PC-9 (cell line): ENCODE measurements at regions not wholly inside any gene's neighbourhood (a gene's known extent, or its start where the extent isn't known, plus 50 kb on each side); places are given as distances from the start of the nearest gene placed in this dataset.

Source experiments
- BruUV-seq: library from RNA; stranded (reverse); fragments of 400-500 nt; replicated peaks from 2 replicates; lab custom pipeline; 2021; lab: Mats Ljungman, UMichigan
- CTCF ChIA-PET: fragments of 300-600 bp; sonication (Branson Sonifier 250); formaldehyde crosslinking; loops from one replicate; lab custom pipeline; 2022; ENCODE audit warnings: antibody characterized with exemption; lab: Charles Lee
- POLR2A ChIA-PET: fragments of 300-600 bp; sonication (Branson Sonifier 250); formaldehyde crosslinking; loops from one replicate; lab custom pipeline; 2022; ENCODE audit warnings: antibody characterized with exemption; ENCODE audit not compliant: unreplicated experiment; lab: Charles Lee
- DNase-seq, 2 experiments: peaks; one replicate each; pipeline versions ENCODE4 v3.0.0 to v3.0.0-alpha.2; 2015 to 2022; ENCODE audit warnings: mixed read lengths in 1 of 2
- H2AFZ ChIP-seq: fragments of 200-600 bp; sonication (generic); 2 replicates; pipeline ENCODE4 v1.8.1; 2017; ENCODE audit warnings: antibody characterized with exemption
- H3F3A ChIP-seq: fragments of 200-600 bp; sonication (generic); 2 replicates; pipeline ENCODE4 v1.8.1; 2017; ENCODE audit warnings: antibody characterized with exemption, mild to moderate bottlenecking, low read depth; ENCODE audit not compliant: insufficient read depth
- H3K27ac ChIP-seq: fragments of 200-600 bp; sonication (generic); 2 replicates; pipeline ENCODE4 v1.6.1; 2016; ENCODE audit warnings: mixed run types
- H3K27me3 ChIP-seq: fragments of 200-600 bp; sonication (generic); 2 replicates; pipeline ENCODE4 v1.6.1; 2016; ENCODE audit warnings: low read depth, mixed run types; ENCODE audit not compliant: insufficient read depth
- H3K36me3 ChIP-seq: fragments of 200-600 bp; sonication (generic); 2 replicates; pipeline ENCODE4 v1.6.1; 2016; ENCODE audit warnings: low read depth, mixed run types
- H3K4me1 ChIP-seq: fragments of 200-600 bp; sonication (generic); replicated peaks from 2 replicates; pipeline ENCODE4 v1.6.1; 2016; ENCODE audit warnings: mixed run types; ENCODE audit not compliant: insufficient read depth
- H3K4me2 ChIP-seq: fragments of 200-600 bp; sonication (generic); 2 replicates; pipeline ENCODE4 v1.6.1; 2017; ENCODE audit warnings: mixed run types
- H3K4me3 ChIP-seq: fragments of 200-600 bp; sonication (generic); 2 replicates; pipeline ENCODE4 v1.6.1; 2016; ENCODE audit warnings: mixed run types
- H3K79me2 ChIP-seq: fragments of 200-600 bp; sonication (generic); 2 replicates; pipeline ENCODE4 v1.6.1; 2017; ENCODE audit warnings: low read depth, mixed run types
- H3K9me2 ChIP-seq: fragments of 200-600 bp; sonication (generic); 2 replicates; pipeline ENCODE4 v1.8.1; 2017; ENCODE audit warnings: mild to moderate bottlenecking; ENCODE audit not compliant: insufficient read depth
- H3K9me3 ChIP-seq: fragments of 200-600 bp; sonication (generic); 2 replicates; pipeline ENCODE4 v1.8.1; 2016; ENCODE audit warnings: low read depth; ENCODE audit not compliant: insufficient read depth
- H4K20me1 ChIP-seq: fragments of 200-600 bp; sonication (generic); 2 replicates; pipeline ENCODE4 v1.8.1; 2017; ENCODE audit not compliant: insufficient read depth
- CTCF ChIP-seq: fragments of 200-600 bp; sonication (generic); conservative IDR thresholded peaks from 2 replicates; pipeline ENCODE4 v1.6.1; 2017; ENCODE audit warnings: mixed run types, antibody characterized with exemption, mild to moderate bottlenecking, moderate library complexity
- EZH2 ChIP-seq: fragments of 200-600 bp; sonication (generic); IDR thresholded peaks from 2 replicates; pipeline ENCODE4 v1.8.0; 2017; ENCODE audit warnings: antibody characterized with exemption, low read depth
- intact Hi-C: fragments of 100-400 bp; cut with micrococcal nuclease; formaldehyde crosslinking; loops from one replicate; pipeline ENCODE4 v1.10.0; 2022; ENCODE audit not compliant: unreplicated experiment

- H2AFZ ChIP-seq, result no peak overlapping the region
- peaks cover 27% of the 10 kb centered on the region for H3K9me3 ChIP-seq
- CTCF ChIA-PET, result no interaction called here
- no peak overlapping the region for H3K4me2 ChIP-seq
- no peak overlapping the region for H3K27ac ChIP-seq
- no peak overlapping the region for H3K4me3 ChIP-seq
- H3F3A ChIP-seq, result no peaks in the 10 kb centered on the region
- no peaks in the 10 kb centered on the region for H3K27me3 ChIP-seq
- no peaks in the 10 kb centered on the region for H3K9me2 ChIP-seq
- H3K79me2 ChIP-seq, result no peaks in the 10 kb centered on the region
- no peaks in the 10 kb centered on the region for H4K20me1 ChIP-seq
- TF ChIP-seq EZH2 (no peak), CTCF (no peak)
- DNase-seq, result no peak
- POLR2A ChIA-PET, result no interaction called here
- BruUV-seq, result no TSS peak
- no peaks in the 10 kb centered on the region for H3K4me1 ChIP-seq
- H3K36me3 ChIP-seq, result no peaks in the 10 kb centered on the region
- intact Hi-C loops, result no loop called here
Measured at GRCh38 chr15:75143738-75144334, 57.8 kb upstream of the C15orf39 start.

- Histone ChIP-seq H3K36me3 (no peaks in the 10 kb centered on the region), H3K9me2 (no peaks in the 10 kb centered on the region), H3K9me3 (peaks cover 27% of the 10 kb centered on the region), H3K4me3 (no peak overlapping the region), H2AFZ (no peak overlapping the region), H3K27me3 (no peaks in the 10 kb centered on the region), H3F3A (peaks cover 7% of the 10 kb centered on the region), H3K79me2 (no peaks in the 10 kb centered on the region), H3K4me2 (no peak overlapping the region), H4K20me1 (no peaks in the 10 kb centered on the region), H3K27ac (no peak overlapping the region), H3K4me1 (peaks cover 13% of the 10 kb centered on the region)
- intact Hi-C loops, result no loop called here
- DNase-seq, result peak; percentile 27 to 47
- ChIA-PET CTCF (interaction anchor here (1.0 kb wide), 1 partner anchor 116 kb away, joined by 3 read pairs; no protein-coding TSS in a partner anchor), POLR2A (interaction anchor here (0.6 kb wide), 1 partner anchor 102 kb away, joined by 4 read pairs; no protein-coding TSS in a partner anchor)
- TF ChIP-seq EZH2, result no peak
- BruUV-seq, result no TSS peak
Measured at GRCh38 chr15:75145027-75145841, 56.4 kb upstream of the C15orf39 start.

DNA sequence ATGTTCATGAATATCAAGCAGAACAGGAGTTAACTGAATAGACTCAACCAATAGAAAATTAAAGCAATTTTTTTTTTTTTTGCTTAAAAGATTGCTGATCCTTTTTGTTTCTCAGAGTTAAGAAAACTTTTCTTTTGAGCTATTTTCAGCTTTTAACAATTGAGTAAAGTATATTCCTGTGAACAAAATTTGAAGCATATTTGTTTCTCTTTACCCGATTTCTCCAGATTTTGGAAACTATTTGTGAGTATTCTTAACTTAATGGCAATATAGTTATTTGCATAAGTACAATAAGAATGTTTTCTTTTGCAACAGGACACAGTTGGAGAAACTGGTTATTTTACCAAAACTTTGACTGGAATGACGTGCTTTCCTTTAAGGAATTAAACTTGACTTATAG is 53.4 kb upstream of the C15orf39 start:
- ChIA-PET POLR2A (interaction anchor here (0.6 kb wide), 1 partner anchor 188 kb away, joined by 3 read pairs; no protein-coding TSS in a partner anchor), CTCF (no interaction called here)
- Histone ChIP-seq H3K27ac (no peak overlapping the region), H3K79me2 (no peaks in the 10 kb centered on the region), H3F3A (peaks cover 19% of the 10 kb centered on the region), H3K4me2 (no peak overlapping the region), H3K9me3 (peaks cover 15% of the 10 kb centered on the region; the same call in 1 of the 2 replicates), H3K9me2 (no peaks in the 10 kb centered on the region), H3K27me3 (no peaks in the 10 kb centered on the region), H3K4me1 (peaks cover 19% of the 10 kb centered on the region), H3K36me3 (no peaks in the 10 kb centered on the region), H2AFZ (no peak overlapping the region), H3K4me3 (no peak overlapping the region), H4K20me1 (no peaks in the 10 kb centered on the region)
- DNase-seq, result no peak
- TF ChIP-seq CTCF, result no peak
- no peak for TF ChIP-seq EZH2
- intact Hi-C loops, result no loop called here
- BruUV-seq, result no TSS peak
